SJSA1 (cell line): ENCODE measurements at regions not wholly inside any gene's neighbourhood (a gene's known extent, or its start where the extent isn't known, plus 50 kb on each side); places are given as distances from the start of the nearest gene placed in this dataset.

ENCODE experiments used
- DNase-seq, 2 experiments: peaks; one replicate each; pipeline ENCODE4 v3.0.0-alpha.2; 2015 to 2020; ENCODE audit warnings: low spot score in 2 of 2, low read depth in 1 of 2
- H3K27ac ChIP-seq: fragments of 250-450 bp; sonication (Bioruptor Pico); 2 replicates; pipeline ENCODE4 v1.5.1; 2020; ENCODE audit warnings: mild to moderate bottlenecking, moderate library complexity
- H3K27me3 ChIP-seq: fragments of 250-450 bp; sonication (Bioruptor Pico); replicated peaks from 2 replicates; pipeline ENCODE4 v1.5.1; 2020; ENCODE audit warnings: mild to moderate bottlenecking, moderate library complexity
- H3K36me3 ChIP-seq: fragments of 250-450 bp; sonication (Bioruptor Pico); 2 replicates; pipeline ENCODE4 v1.5.1; 2020; ENCODE audit warnings: mild to moderate bottlenecking
- H3K4me1 ChIP-seq: fragments of 250-450 bp; sonication (Bioruptor Pico); replicated peaks from 2 replicates; pipeline ENCODE4 v1.6.1; 2021; ENCODE audit warnings: mild to moderate bottlenecking
- H3K4me3 ChIP-seq: fragments of 250-450 bp; sonication (Bioruptor Pico); 2 replicates; pipeline ENCODE4 v1.5.1; 2020; ENCODE audit warnings: mild to moderate bottlenecking
- H3K9me3 ChIP-seq: fragments of 250-450 bp; sonication (Bioruptor Pico); replicated peaks from 2 replicates; pipeline ENCODE4 v1.5.1; 2020; ENCODE audit warnings: mild to moderate bottlenecking

GRCh38 chr2:120854766-120855530, 119.3 kb downstream of the GLI2 start:
- no peak overlapping the region for H3K4me3 ChIP-seq
- H3K4me1 ChIP-seq = peaks cover 38% of the 10 kb centered on the region
- H3K36me3 ChIP-seq = peaks cover 12% of the 10 kb centered on the region; the same call in 1 of the 2 replicates
- no peaks in the 10 kb centered on the region for H3K27me3 ChIP-seq
- H3K27ac ChIP-seq = no peak overlapping the region
- H3K9me3 ChIP-seq = no peaks in the 10 kb centered on the region
- DNase-seq = no peak

- Histone ChIP-seq H3K4me1 (peaks cover 40% of the 10 kb centered on the region), H3K27ac (no peak overlapping the region)
These were observed 120.3 kb downstream of the GLI2 start for GRCh38 chr2:120855855-120856405.

GRCh38 chr2:120856421-120856862, 120.8 kb downstream of the GLI2 start:
- no peak overlapping the region for H3K27ac ChIP-seq
- H3K36me3 ChIP-seq = peaks cover 12% of the 10 kb centered on the region; the same call in 1 of the 2 replicates
- H3K27me3 ChIP-seq = no peaks in the 10 kb centered on the region
- no peaks in the 10 kb centered on the region for H3K9me3 ChIP-seq
- H3K4me3 ChIP-seq = no peak overlapping the region
- peaks cover 41% of the 10 kb centered on the region for H3K4me1 ChIP-seq
- DNase-seq = peak in 1 of 2 experiments; percentile 18

More at GRCh38 chr2:120855855-120856405, 120.3 kb downstream of the GLI2 start:
- H3K9me3 ChIP-seq = no peaks in the 10 kb centered on the region
- no peak for DNase-seq
- H3K36me3 ChIP-seq = peaks cover 12% of the 10 kb centered on the region; the same call in 1 of the 2 replicates
- no peaks in the 10 kb centered on the region for H3K27me3 ChIP-seq
- H3K4me3 ChIP-seq = no peak overlapping the region

GRCh38 chr2:120857422-120857821, 121.8 kb downstream of the GLI2 start:
- no peaks in the 10 kb centered on the region for H3K9me3 ChIP-seq
- no peaks in the 10 kb centered on the region for H3K27me3 ChIP-seq
- no peak overlapping the region for H3K4me3 ChIP-seq
- H3K27ac ChIP-seq = no peak overlapping the region
- DNase-seq = no peak
- peaks cover 41% of the 10 kb centered on the region for H3K4me1 ChIP-seq
- peaks cover 12% of the 10 kb centered on the region; the same call in 1 of the 2 replicates for H3K36me3 ChIP-seq

GRCh38 chr2:120857931-120858330, 122.3 kb downstream of the GLI2 start:
- Histone ChIP-seq H3K4me3 (no peak overlapping the region), H3K27ac (no peak overlapping the region), H3K27me3 (no peaks in the 10 kb centered on the region), H3K4me1 (peaks cover 41% of the 10 kb centered on the region), H3K9me3 (no peaks in the 10 kb centered on the region), H3K36me3 (peaks cover 12% of the 10 kb centered on the region; the same call in 1 of the 2 replicates)
- DNase-seq = no peak

GRCh38 chr2:120858361-120859106, 122.9 kb downstream of the GLI2 start:
- no peak for DNase-seq
- Histone ChIP-seq H3K36me3 (peaks cover 15% of the 10 kb centered on the region; the same call in 1 of the 2 replicates), H3K9me3 (no peaks in the 10 kb centered on the region), H3K4me3 (no peak overlapping the region), H3K4me1 (peaks cover 45% of the 10 kb centered on the region), H3K27ac (no peak overlapping the region), H3K27me3 (no peaks in the 10 kb centered on the region)

GRCh38 chr2:120859128-120859527, 123.5 kb downstream of the GLI2 start:
- H3K36me3 ChIP-seq = peaks cover 15% of the 10 kb centered on the region; the same call in 1 of the 2 replicates
- DNase-seq = no peak
- no peaks in the 10 kb centered on the region for H3K9me3 ChIP-seq
- H3K4me1 ChIP-seq = peaks cover 51% of the 10 kb centered on the region
- no peak overlapping the region for H3K4me3 ChIP-seq
- H3K27me3 ChIP-seq = no peaks in the 10 kb centered on the region
- no peak overlapping the region for H3K27ac ChIP-seq

- Histone ChIP-seq H3K27me3 (no peaks in the 10 kb centered on the region), H3K36me3 (peaks cover 11% of the 10 kb centered on the region; the same call in 1 of the 2 replicates), H3K27ac (no peak overlapping the region), H3K4me3 (no peak overlapping the region), H3K4me1 (peaks cover 60% of the 10 kb centered on the region), H3K9me3 (no peaks in the 10 kb centered on the region)
- no peak for DNase-seq
These were observed 124.3 kb downstream of the GLI2 start for GRCh38 chr2:120859814-120860578.

- H3K4me3 ChIP-seq = no peak overlapping the region
- H3K4me1 ChIP-seq = peaks cover 65% of the 10 kb centered on the region
- no peak for DNase-seq
- no peaks in the 10 kb centered on the region for H3K9me3 ChIP-seq
- H3K27me3 ChIP-seq = no peaks in the 10 kb centered on the region
- peaks cover 6% of the 10 kb centered on the region; the same call in 1 of the 2 replicates for H3K36me3 ChIP-seq
- H3K27ac ChIP-seq = no peak overlapping the region
These were observed 124.9 kb downstream of the GLI2 start for GRCh38 chr2:120860579-120860922.

GRCh38 chr2:120861191-120861575, 125.5 kb downstream of the GLI2 start:
- no peak for DNase-seq
- H3K4me3 ChIP-seq = no peak overlapping the region
- peaks cover 6% of the 10 kb centered on the region; the same call in 1 of the 2 replicates for H3K36me3 ChIP-seq
- no peaks in the 10 kb centered on the region for H3K9me3 ChIP-seq
- no peaks in the 10 kb centered on the region for H3K27me3 ChIP-seq
- H3K4me1 ChIP-seq = peaks cover 69% of the 10 kb centered on the region
- H3K27ac ChIP-seq = no peak overlapping the region

GRCh38 chr2:120861576-120862191, 126.0 kb downstream of the GLI2 start:
- Histone ChIP-seq H3K27ac (peak overlapping the region; percentile 61; the same call in 1 of the 2 replicates), H3K4me1 (peaks cover 68% of the 10 kb centered on the region), H3K4me3 (no peak overlapping the region), H3K36me3 (0 out of 2 replicates have a peak, but pooled peaks cover 4% of the 10 kb centered on the region), H3K9me3 (no peaks in the 10 kb centered on the region), H3K27me3 (no peaks in the 10 kb centered on the region)
- no peak for DNase-seq

GRCh38 chr2:120862201-120863060, 126.8 kb downstream of the GLI2 start:
- 0 out of 2 replicates have a peak, but pooled peaks cover 4% of the 10 kb centered on the region for H3K36me3 ChIP-seq
- peak; percentile 42 to 68 for DNase-seq
- H3K4me3 ChIP-seq = no peak overlapping the region
- H3K27me3 ChIP-seq = no peaks in the 10 kb centered on the region
- H3K27ac ChIP-seq = peak overlapping the region; percentile 61; the same call in 1 of the 2 replicates
- H3K9me3 ChIP-seq = no peaks in the 10 kb centered on the region
- H3K4me1 ChIP-seq = peaks cover 72% of the 10 kb centered on the region
